ENCODE measurements at regions not wholly inside any gene's neighbourhood (a gene's known extent, or its start where the extent isn't known, plus 50 kb on each side); places are given as distances from the start of the nearest gene placed in this dataset.

- no peak overlapping the region for H3K4me2 ChIP-seq (ENCODE audit: control insufficient read depth, insufficient read depth)
- CTCF ChIA-PET = interaction anchor here (0.8 to 3.3 kb wide), 5 partner anchors 9 to 638 kb away, joined by 3 to 12 read pairs (median 5); no protein-coding TSS in a partner anchor
- no peak overlapping the region for H2AFZ ChIP-seq (ENCODE audit: control insufficient read depth, low read depth, low read length)
- SMC1A ChIA-PET (ENCODE audit: uncharacterized antibody, unreplicated experiment) = no interaction called here
- no peaks in the 10 kb centered on the region for H4K20me1 ChIP-seq (ENCODE audit: control insufficient read depth, insufficient read depth)
- no peak overlapping the region for H3K4me3 ChIP-seq
- no peaks in the 10 kb centered on the region for H3K4me1 ChIP-seq (ENCODE audit: control insufficient read depth, insufficient read depth, low read length)
- no peaks in the 10 kb centered on the region for H3K36me3 ChIP-seq (ENCODE audit: control insufficient read depth in 2 of 2, insufficient read depth in 2 of 2, low read length in 1 of 2)
- H3K27me3 ChIP-seq (replicated peaks in 1 of 2; ENCODE audit: control insufficient read depth in 2 of 2, insufficient read depth in 2 of 2, low read length in 1 of 2) = 0 out of 4 replicates have a peak, but pooled peaks cover 0 to 3% of the 10 kb centered on the region in 2 experiments
- H3K79me2 ChIP-seq (ENCODE audit: control insufficient read depth, insufficient read depth, low read length) = no peaks in the 10 kb centered on the region
- no peak for DNase-seq (ENCODE audit: low read depth, low spot score)
- no peak for ATAC-seq
- POLR2A ChIA-PET = no interaction called here
- RAD21 ChIA-PET (ENCODE audit: unreplicated experiment) = interaction anchor here (0.8 kb wide), 1 partner anchor 434 kb away, joined by 3 read pairs; no protein-coding TSS in a partner anchor
- no peak for FAIRE-seq
- intact Hi-C loops (cut with micrococcal nuclease; ENCODE audit: unreplicated experiment) (no loop called here), in situ Hi-C loops (cut with MboI) (no loop called here)
- H3K9me3 ChIP-seq (replicated peaks; ENCODE audit: control insufficient read depth, insufficient read depth, low read length) = no peaks in the 10 kb centered on the region
- H3K27ac ChIP-seq (ENCODE audit: control insufficient read depth, insufficient read depth) = no peak overlapping the region
- no peak overlapping the region for H3K9ac ChIP-seq (ENCODE audit: control insufficient read depth, insufficient read depth, low read length)
- TF ChIP-seq RCOR1 (conservative IDR thresholded peaks at IDR 0.05; ENCODE audit: low read depth, low read length) (no peak), MLLT1 (IDR thresholded peaks at IDR 0.05) (no peak), ASH2L (IDR thresholded peaks at IDR 0.05; ENCODE audit: borderline replicate concordance, low read depth) (no peak), CREB1 (IDR thresholded peaks at IDR 0.05; ENCODE audit: low read depth) (no peak), BHLHE40 (IDR thresholded peaks at IDR 0.05; ENCODE audit: borderline replicate concordance in 1 of 2, low read depth in 2 of 2, low read length in 1 of 2) (no peak), ATF7 (IDR thresholded peaks at IDR 0.05; ENCODE audit: low read depth) (no peak), TARDBP (IDR thresholded peaks at IDR 0.05; ENCODE audit: borderline replicate concordance) (no peak)
- TF ChIP-seq, protein P1, sequence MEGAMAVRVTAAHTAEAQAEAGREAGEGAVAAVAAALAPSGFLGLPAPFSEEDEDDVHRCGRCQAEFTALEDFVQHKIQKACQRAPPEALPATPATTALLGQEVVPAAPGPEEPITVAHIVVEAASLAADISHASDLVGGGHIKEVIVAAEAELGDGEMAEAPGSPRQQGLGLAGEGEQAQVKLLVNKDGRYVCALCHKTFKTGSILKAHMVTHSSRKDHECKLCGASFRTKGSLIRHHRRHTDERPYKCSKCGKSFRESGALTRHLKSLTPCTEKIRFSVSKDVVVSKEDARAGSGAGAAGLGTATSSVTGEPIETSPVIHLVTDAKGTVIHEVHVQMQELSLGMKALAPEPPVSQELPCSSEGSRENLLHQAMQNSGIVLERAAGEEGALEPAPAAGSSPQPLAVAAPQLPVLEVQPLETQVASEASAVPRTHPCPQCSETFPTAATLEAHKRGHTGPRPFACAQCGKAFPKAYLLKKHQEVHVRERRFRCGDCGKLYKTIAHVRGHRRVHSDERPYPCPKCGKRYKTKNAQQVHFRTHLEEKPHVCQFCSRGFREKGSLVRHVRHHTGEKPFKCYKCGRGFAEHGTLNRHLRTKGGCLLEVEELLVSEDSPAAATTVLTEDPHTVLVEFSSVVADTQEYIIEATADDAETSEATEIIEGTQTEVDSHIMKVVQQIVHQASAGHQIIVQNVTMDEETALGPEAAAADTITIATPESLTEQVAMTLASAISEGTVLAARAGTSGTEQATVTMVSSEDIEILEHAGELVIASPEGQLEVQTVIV (IDR thresholded peaks at IDR 0.05; ENCODE audit: borderline replicate concordance, partially characterized antibody) = no peak
- TF ChIP-seq, protein P2, sequence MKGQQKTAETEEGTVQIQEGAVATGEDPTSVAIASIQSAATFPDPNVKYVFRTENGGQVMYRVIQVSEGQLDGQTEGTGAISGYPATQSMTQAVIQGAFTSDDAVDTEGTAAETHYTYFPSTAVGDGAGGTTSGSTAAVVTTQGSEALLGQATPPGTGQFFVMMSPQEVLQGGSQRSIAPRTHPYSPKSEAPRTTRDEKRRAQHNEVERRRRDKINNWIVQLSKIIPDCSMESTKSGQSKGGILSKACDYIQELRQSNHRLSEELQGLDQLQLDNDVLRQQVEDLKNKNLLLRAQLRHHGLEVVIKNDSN (IDR thresholded peaks at IDR 0.05; ENCODE audit: borderline replicate concordance, extremely low read length, insufficient read depth, low read depth, low read length) = no peak
- BruUV-seq (replicated peaks) = no TSS peak
- WGBS (ENCODE audit: insufficient coverage, insufficient replicate concordance, low lambda C conversion rate, missing lambda C conversion rate) = 17% methylated on average over 4 of the region's 4 CpGs
Observed at GRCh38 chr16:87202346-87202745, 114.8 kb downstream of the C16orf95 start.
